ENCODE measurements at regions not wholly inside any gene's neighbourhood (a gene's known extent, or its start where the extent isn't known, plus 50 kb on each side); places are given as distances from the start of the nearest gene placed in this dataset.
"Not testable (repeated sequence)": the region's sequence is repeated elsewhere in the genome, so short reads cannot be mapped to it uniquely, and the experiment has no call there.

- DNase-seq: no peak
Measured at GRCh38 chr10:57119684-57120083, 758.6 kb upstream of the ZWINT start.

DNA sequence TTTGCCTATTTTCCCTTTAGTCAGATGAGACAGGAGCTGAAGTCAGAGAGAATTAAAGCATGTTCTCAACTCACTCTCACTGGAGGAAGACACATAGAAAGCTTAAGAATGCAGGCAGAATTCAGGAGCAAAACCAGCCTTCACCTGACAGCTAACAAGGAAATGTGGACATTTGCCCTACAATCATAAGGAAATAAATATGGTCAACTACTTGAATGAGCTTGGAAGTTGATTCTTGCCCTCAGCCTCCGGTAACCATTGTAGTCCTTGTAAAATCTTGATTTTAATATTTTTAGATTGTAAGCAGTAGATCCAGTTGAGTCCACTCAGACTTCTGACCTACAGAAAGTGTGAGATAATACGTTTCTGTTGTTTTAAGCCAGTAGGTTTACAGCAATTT is 752.5 kb upstream of the ZWINT start:
- no peak for DNase-seq

DNA sequence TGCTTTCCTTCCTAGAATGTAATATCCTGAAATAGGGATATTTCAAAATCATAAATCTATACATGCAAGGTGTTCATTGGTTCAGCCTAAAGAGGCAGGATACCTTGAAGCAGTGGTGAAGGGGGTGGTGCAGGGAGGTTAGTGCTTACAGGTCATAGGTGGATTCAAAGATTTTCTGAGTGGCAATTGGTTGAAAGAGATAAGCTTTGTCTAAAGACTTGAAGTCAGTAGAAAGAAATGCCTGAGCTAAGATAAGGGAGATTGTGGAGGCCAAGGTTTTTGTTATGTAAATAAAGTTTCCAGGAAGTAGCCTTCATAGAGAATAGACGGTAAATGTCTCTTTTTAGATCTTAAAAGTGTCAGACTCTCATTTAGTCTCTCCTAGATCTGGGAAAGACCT is 741.2 kb upstream of the ZWINT start:
- no peak for DNase-seq

DNA sequence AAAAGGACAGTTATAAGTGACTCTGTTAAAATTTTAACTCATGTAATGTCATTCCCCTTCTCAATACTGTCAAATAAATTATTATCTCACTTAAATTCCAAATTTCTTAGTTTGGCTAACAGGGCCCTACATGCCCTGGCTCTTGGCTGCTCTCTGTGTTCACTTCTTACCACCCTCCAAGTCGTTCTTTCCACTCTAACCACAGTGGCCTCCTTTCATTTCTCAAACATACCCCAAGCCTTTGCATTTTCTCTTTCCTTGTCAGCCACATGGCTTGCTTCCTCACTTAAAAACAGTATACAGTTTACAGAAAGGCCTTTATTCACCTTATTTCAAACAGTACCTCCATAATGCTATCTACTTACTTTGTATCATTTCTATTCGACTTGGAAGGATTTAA is 737.1 kb upstream of the ZWINT start:
- DNase-seq: no peak

DNA sequence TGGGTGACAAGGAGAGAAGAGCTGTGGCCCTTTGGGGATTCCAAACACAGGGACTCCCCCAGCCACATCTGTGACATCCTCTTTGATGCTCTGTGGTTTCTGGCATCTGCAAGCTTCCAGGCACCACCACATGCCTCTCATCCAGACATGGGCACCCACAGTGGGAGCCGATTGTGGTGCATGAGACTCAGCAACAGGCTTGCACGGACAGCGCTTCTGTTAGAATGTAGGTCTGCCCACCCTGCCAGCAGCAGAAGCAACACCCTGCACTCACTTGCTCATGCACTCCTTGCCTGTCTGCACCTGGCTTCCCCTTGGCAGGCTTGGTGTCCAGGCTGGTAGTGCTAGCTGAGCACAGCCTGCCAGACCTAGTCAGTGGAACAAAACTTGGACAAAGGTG is 735.0 kb upstream of the ZWINT start:
- DNase-seq: no peak

GRCh38 chr10:57094965-57095364 is 733.9 kb upstream of the ZWINT start:
- no peak for DNase-seq

GRCh38 chr10:57094083-57094482 is 733.0 kb upstream of the ZWINT start:
- no peak for DNase-seq

DNA sequence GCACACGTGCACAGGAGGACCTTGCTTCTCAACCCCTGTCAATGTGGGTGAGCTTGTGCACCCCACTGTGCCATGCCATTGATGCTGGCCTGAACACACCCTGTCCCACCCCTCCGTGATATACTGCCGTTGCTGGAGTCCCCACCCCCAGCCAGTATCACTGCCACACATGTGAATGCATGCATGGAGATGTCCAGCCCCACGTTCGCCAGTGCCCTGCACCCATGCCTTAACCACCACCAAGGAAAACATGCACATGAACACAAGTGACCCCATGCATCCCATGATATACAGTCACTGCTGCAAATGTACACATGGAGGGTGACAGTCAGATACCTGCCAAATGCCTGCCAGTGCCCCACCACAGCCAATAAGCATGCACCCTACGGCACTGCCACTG is 692.5 kb upstream of the ZWINT start:
- no peak for DNase-seq

DNA sequence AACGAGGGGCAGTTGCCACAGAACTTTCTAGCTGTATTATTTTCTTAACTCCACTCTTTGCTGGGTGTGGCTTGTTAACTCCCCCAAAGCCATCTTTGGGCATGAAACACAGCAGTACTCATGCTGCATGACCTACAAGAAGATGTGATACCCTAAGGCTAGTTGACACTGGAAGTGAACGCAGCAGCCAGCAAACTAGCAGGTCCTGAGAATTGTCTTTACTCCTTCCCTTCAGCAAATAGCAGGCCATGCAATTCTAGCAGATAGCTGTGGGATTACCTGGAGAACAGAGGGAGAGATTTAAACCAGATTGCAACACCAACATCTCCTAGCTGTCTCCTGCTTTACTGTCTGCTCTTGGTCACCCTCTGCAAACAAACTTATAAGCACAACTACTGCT is 688.0 kb upstream of the ZWINT start:
- no peak for DNase-seq

- no peak for DNase-seq
Measured at GRCh38 chr10:57038531-57038930, 677.5 kb upstream of the ZWINT start.

GRCh38 chr10:57035310-57035709 is 674.3 kb upstream of the ZWINT start:
- DNase-seq: no peak

GRCh38 chr10:57032301-57032700 is 671.2 kb upstream of the ZWINT start:
- DNase-seq: not testable (repeated sequence)

DNA sequence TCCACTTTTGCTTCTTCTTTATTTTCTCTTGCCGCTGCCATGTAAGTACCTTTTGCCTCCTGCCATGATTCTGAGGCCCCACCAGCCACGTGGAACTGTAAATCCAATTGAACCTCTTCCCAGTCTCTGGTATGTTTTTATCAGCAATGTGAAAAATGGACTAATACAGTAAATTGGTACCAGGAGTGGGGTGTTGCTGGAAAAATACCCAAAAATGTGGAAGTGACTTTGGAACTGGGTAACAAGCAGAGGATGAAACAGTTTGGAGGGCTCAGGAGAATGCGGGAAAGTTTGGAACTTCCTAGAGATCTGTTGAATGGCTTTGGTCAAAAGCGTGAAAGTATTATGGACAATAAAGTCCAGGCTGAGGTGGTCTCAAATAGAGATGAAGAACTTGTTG is 670.3 kb upstream of the ZWINT start:
- DNase-seq: no peak

- DNase-seq: no peak
Measured at GRCh38 chr10:57026307-57026706, 665.2 kb upstream of the ZWINT start.

DNA sequence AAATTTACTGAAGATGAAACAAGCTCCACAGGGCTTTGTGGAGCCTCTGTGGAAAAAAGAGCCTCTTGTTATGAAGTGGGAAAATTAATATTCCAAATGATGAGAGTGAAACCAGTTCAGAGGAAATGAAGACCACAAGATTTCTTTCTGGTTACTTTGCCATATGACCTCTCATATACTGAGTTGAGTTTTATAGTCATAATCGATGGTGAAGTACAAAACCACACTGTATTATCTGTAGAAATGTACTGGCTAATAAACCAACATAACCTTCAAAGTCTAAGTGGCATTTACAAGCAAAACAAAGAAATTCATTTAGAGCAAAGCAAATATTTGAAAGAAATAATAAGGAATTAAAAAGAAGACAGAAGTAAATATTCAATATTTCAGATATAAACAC is 662.6 kb upstream of the ZWINT start:
- no peak for DNase-seq

DNA sequence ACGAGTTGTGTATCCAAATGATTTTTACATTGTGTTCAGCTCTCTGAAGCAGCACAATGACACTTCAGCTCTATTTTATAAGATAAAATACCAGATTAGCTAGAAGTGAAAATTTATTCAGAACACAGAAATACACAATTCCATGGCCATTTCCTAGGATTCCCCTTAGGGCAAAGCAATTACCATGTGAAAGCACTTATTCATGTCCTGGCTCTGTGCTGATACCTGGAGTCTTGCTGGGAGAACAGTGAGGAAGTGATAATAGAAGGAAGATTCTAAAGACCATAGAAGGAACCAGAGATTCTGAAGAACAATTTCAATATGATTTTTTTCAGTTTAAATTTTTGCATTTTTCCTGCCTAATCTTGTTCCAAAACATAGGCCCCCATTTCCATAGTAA is 657.4 kb upstream of the ZWINT start:
- no peak for DNase-seq

- DNase-seq: no peak
Measured at GRCh38 chr10:57017356-57018037, 656.4 kb upstream of the ZWINT start.

- no peak for DNase-seq
Measured at GRCh38 chr10:57015595-57016318, 654.7 kb upstream of the ZWINT start.

DNA sequence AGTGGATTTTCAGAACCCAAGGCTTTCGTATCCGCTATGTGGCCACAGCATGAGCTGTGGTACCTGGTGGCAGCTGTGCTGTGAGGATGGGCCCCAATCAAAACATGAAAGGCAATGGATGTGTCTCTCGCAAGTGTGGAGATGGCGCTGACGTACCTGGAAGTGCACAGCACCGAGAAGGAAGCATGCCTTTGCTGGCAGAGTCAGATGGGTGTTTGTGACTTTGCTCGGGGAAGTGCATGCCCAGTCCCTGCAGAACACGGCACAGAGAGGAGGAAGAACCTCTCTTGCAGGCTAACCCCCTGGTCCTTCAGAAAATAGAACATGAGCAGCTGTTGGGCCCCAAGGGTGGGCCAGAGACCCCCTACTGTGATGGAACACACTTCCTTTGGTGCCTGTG is 654.1 kb upstream of the ZWINT start:
- no peak for DNase-seq

DNA sequence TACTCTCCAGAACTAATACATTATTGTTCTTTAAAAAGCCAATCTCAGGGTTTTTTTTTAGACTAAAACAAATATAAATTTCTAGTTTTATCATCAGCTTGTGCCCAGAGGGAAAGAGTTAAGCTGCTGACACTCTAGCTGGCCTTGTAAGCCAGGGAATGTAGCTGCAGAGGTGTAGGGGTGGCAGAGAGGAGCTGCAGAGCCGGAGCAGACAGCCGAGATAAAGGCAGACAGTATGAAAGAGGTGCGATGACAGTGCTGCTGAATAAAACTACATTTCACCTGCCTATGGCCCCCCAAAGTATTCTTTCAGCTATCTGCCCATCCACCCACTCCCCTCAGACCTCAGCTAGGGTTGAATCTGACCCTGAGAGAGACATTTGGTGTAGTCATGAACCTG is 653.7 kb upstream of the ZWINT start:
- DNase-seq: no peak

- DNase-seq: no peak
Measured at GRCh38 chr10:57008189-57008588, 647.1 kb upstream of the ZWINT start.

DNA sequence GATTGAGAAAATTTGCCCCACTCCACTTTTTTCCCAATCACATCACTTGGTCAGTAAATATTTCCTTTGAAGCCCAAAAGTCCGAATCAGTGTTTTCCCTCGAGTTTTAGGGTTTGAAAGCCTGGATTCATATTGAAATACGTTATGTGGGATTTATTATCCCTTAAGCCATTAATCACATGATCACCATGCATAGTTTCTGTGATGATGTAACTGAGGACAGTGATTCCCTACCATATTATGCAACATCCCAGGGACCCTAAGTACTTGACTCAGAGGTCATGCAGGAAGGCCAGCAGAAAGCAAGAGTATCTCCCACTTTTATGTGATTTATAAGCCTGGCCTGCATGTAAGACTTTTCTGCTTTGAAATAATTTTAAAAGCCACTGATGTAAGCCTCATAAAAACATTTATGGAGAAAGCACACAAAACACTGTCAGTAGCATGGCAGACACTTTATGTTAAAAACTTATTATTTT is 630.6 kb upstream of the ZWINT start:
- DNase-seq: no peak

GRCh38 chr10:56975513-56975912 is 614.5 kb upstream of the ZWINT start:
- DNase-seq: no peak

- no peak for DNase-seq
Measured at GRCh38 chr10:56973766-56974165, 612.7 kb upstream of the ZWINT start.

All from T-helper 1 cell (primary cell).